HCT116 (cell line): ENCODE measurements at regions not wholly inside any gene's neighbourhood (a gene's known extent, or its start where the extent isn't known, plus 50 kb on each side); places are given as distances from the start of the nearest gene placed in this dataset.

Experiments used
- ATAC-seq: fragments of 200-7000 bp; cut with Tn5 transposase; 2 replicates; pipeline ENCODE4 v1.9.1; 2020; ENCODE audit warnings: mild to moderate bottlenecking, moderate library complexity
- BruUV-seq: library from RNA; stranded (reverse); fragments of 400-500 nt; replicated peaks from 2 replicates; lab custom pipeline; 2021; lab: Mats Ljungman, UMichigan
- CTCF ChIA-PET: fragments of 300-600 bp; sonication (Branson Sonifier 250); formaldehyde crosslinking; loops from one replicate; lab custom pipeline; 2021; ENCODE audit warnings: antibody characterized with exemption; lab: Charles Lee
- POLR2A ChIA-PET: fragments of 300-600, 350-600 bp; sonication (Branson Sonifier 250); formaldehyde crosslinking; loops from one replicate; lab custom pipeline; 2021; ENCODE audit warnings: antibody characterized with exemption; lab: Charles Lee
- RAD21 ChIA-PET, 2 experiments: fragments of 300-600 bp; sonication (Branson Sonifier 250); formaldehyde crosslinking; loops; one replicate each; lab custom pipeline; 2023; ENCODE audit warnings: low total read pairs in 2 of 2; ENCODE audit not compliant: uncharacterized antibody in 2 of 2, unreplicated experiment in 2 of 2, low non-redundant PET in 1 of 2; lab: Charles Lee
- DNase-seq: peaks from one replicate; pipeline ENCODE4 v3.0.0-alpha.2; 2010; ENCODE audit warnings: low read depth, low spot score
- H2AFZ ChIP-seq: fragments of 200-600 bp; shearing (Covaris generic), sonication (generic); 2 replicates; pipeline ENCODE4 v1.6.1; 2017; ENCODE audit warnings: low read depth, mixed run types, mixed read lengths, antibody characterized with exemption, low read length; ENCODE audit not compliant: poor library complexity, severe bottlenecking
- H3K27ac ChIP-seq: 2 replicates; pipeline ENCODE4 v1.5.1; 2012; ENCODE audit warnings: low read depth, low read length
- H3K27me3 ChIP-seq: fragments of 200-600 bp; sonication (generic); 2 replicates; pipeline ENCODE4 v1.6.1; 2016; ENCODE audit warnings: mixed run types, low read length, mixed read lengths; ENCODE audit not compliant: insufficient read depth
- H3K36me3 ChIP-seq, 2 experiments: fragments of 200-500 bp in 1 of 2; fragments of 200-600 bp in 1 of 2; sonication (Bioruptor generic) in 1 of 2; sonication (generic) in 1 of 2; 2 replicates each; pipeline versions ENCODE4 v1.5.1 to v1.6.1; 2014 to 2016; ENCODE audit warnings: low read length in 2 of 2, inconsistent platforms in 1 of 2, mixed read lengths in 1 of 2, mixed run types in 1 of 2; ENCODE audit not compliant: insufficient read depth in 2 of 2, control insufficient read depth in 1 of 2
- H3K4me1 ChIP-seq, 2 experiments: fragments of 200-600 bp in 1 of 2; sonication (generic) in 1 of 2; 2 replicates each; pipeline versions ENCODE4 v1.5.1 to v1.6.1; 2012 to 2017; ENCODE audit warnings: low read length in 2 of 2, inconsistent platforms in 1 of 2, mild to moderate bottlenecking in 1 of 2, mixed read lengths in 1 of 2, mixed run types in 1 of 2, moderate library complexity in 1 of 2; ENCODE audit not compliant: insufficient read depth in 2 of 2, control insufficient read depth in 1 of 2
- H3K4me2 ChIP-seq: fragments of 200-600 bp; sonication (generic); 2 replicates; pipeline ENCODE4 v1.6.1; 2017; ENCODE audit warnings: mixed run types, low read length, mixed read lengths
- H3K4me3 ChIP-seq, 2 experiments: fragments of 200-600 bp in 1 of 2; sonication (generic) in 1 of 2; replicated peaks in 1 of 2; 2 replicates each; pipeline ENCODE4 v1.5.1; 2011 to 2016; ENCODE audit warnings: low read length in 2 of 2, control low read depth in 1 of 2, low read depth in 1 of 2, mild to moderate bottlenecking in 1 of 2, mixed read lengths in 1 of 2, mixed run types in 1 of 2
- H3K79me2 ChIP-seq: fragments of 200-600 bp; sonication (generic); 2 replicates; pipeline ENCODE4 v1.6.1; 2017; ENCODE audit warnings: mild to moderate bottlenecking, mixed run types, low read length, moderate library complexity, mixed read lengths; ENCODE audit not compliant: insufficient read depth
- H3K9ac ChIP-seq: fragments of 200-600 bp; sonication (generic); 2 replicates; pipeline ENCODE4 v1.6.1; 2016; ENCODE audit warnings: low read length, mixed read lengths
- H3K9me2 ChIP-seq: fragments of 200-600 bp; sonication (generic), shearing (Covaris generic); 2 replicates; pipeline ENCODE4 v1.6.1; 2017; ENCODE audit warnings: mixed run types, mild to moderate bottlenecking, moderate library complexity; ENCODE audit not compliant: insufficient read depth
- H3K9me3 ChIP-seq, 2 experiments: fragments of 200-500 bp in 1 of 2; fragments of 200-600 bp in 1 of 2; sonication (Bioruptor generic) in 1 of 2; sonication (generic) in 1 of 2; 2 replicates each; pipeline ENCODE4 v1.6.1; 2014 to 2017; ENCODE audit warnings: low read length in 2 of 2, mixed read lengths in 2 of 2, inconsistent platforms in 1 of 2, low read depth in 1 of 2, mild to moderate bottlenecking in 1 of 2, mixed run types in 1 of 2, moderate library complexity in 1 of 2; ENCODE audit not compliant: control insufficient read depth in 1 of 2, insufficient read depth in 1 of 2
- H4K20me1 ChIP-seq: fragments of 200-600 bp; sonication (generic), shearing (Covaris generic); 2 replicates; pipeline ENCODE4 v1.6.1; 2017; ENCODE audit warnings: mixed run types, mild to moderate bottlenecking, moderate library complexity; ENCODE audit not compliant: insufficient read depth
- EGR1 ChIP-seq: IDR thresholded peaks from 2 replicates; pipeline ENCODE4 v1.6.1; 2012; ENCODE audit warnings: low read depth
- REST ChIP-seq: IDR thresholded peaks from 2 replicates; pipeline ENCODE4 v1.6.1; 2012; ENCODE audit warnings: low read depth
- intact Hi-C: fragments of 100-400 bp; cut with micrococcal nuclease; formaldehyde crosslinking; loops from 2 replicates; pipeline ENCODE4 v1.10.0; 2022
- TF ChIP-seq, protein P1 (sequence below): IDR thresholded peaks from 2 replicates; pipeline ENCODE4 v1.6.1; 2012
- TF ChIP-seq, protein P2 (sequence below): IDR thresholded peaks from 2 replicates; pipeline ENCODE4 v1.6.1; 2012

DNA sequence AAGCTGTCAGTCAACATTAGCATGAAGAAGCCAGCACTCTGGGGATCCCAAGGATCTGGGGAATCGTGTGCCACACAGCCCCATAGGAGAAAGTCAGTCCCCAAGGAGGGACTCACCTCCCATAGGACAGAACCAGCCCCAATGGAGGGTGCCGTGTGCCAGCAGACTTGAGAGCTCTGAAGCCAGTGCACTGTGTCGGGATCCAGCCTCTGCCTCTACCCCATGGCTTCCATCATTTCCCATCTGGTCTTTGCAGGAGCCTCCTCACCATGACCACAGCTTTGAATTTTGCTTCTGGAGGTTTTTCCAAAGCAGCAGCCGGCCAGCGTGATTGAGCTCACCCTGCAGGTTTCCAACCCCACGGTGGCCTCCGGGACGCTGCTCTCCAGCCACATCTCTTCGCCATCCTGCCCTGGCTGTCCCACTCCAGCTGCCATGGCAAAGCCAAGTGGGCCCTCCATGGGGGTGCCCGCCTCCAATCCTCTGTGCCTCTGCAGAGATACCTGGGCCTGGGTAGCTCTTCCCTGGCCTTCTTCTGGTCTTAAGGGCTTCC, 171.8 kb upstream of the SHH start:
- BruUV-seq: no TSS peak
- Histone ChIP-seq H3K9ac (no peak overlapping the region), H3K27me3 (peaks cover 12% of the 10 kb centered on the region; the same call in 1 of the 2 replicates), H3K9me2 (no peaks in the 10 kb centered on the region), H3K9me3 (no peaks in the 10 kb centered on the region), H3K79me2 (no peaks in the 10 kb centered on the region), H3K27ac (no peak overlapping the region), H3K4me3 (no peak overlapping the region), H3K4me1 (no peaks in the 10 kb centered on the region), H2AFZ (no peak overlapping the region), H3K36me3 (no peaks in the 10 kb centered on the region), H4K20me1 (no peaks in the 10 kb centered on the region), H3K4me2 (no peak overlapping the region)
- RAD21 ChIA-PET: no interaction called here
- intact Hi-C loops: no loop called here
- TF ChIP-seq REST (no peak), EGR1 (no peak)
- TF ChIP-seq, protein P1, sequence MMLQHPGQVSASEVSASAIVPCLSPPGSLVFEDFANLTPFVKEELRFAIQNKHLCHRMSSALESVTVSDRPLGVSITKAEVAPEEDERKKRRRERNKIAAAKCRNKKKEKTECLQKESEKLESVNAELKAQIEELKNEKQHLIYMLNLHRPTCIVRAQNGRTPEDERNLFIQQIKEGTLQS: no peak
- TF ChIP-seq, protein P2, sequence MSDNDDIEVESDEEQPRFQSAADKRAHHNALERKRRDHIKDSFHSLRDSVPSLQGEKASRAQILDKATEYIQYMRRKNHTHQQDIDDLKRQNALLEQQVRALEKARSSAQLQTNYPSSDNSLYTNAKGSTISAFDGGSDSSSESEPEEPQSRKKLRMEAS: no peak
- no peak for ATAC-seq
- POLR2A ChIA-PET: interaction anchor here (0.9 kb wide), 1 partner anchor 22 kb away, joined by 3 read pairs; no protein-coding TSS in a partner anchor
- CTCF ChIA-PET: no interaction called here
- DNase-seq: no peak
